Head of caudate nucleus (tissue), 42 donors: ENCODE measurements at regions not wholly inside any gene's neighbourhood (a gene's known extent, or its start where the extent isn't known, plus 50 kb on each side); places are given as distances from the start of the nearest gene placed in this dataset.
"Not testable (repeated sequence)": the region's sequence is repeated elsewhere in the genome, so short reads cannot be mapped to it uniquely, and the experiment has no call there.

ENCODE experiments used
- DNase-seq, 42 donors: peaks; one replicate each; pipeline versions ENCODE4 v3.0.0 to v3.0.0-alpha.2; 2020 to 2021; ENCODE audit warnings: mixed read lengths in 7 of 42
- intact Hi-C: fragments of 100-400 bp; cut with DNase I; formaldehyde crosslinking; loops from one replicate; pipeline ENCODE4 v1.15.0; 2022

DNA sequence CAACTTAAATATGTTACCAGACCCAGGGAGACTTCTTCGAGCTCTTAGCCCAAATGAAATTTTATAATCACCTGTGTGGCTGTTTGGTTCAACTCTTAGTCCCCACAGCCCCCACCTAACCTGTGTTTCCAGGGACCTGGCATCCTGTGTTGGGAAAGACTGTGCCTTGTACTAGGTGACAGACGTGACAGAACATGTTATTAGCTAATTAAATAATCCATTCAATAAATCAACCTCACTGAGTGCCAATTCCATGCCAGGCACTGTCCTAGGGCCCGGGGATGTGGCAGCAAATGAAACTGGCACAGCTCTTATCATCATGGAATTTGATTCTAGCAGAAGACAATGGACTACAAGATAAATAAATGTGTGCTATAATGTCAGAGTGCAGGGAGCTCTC, 431.9 kb downstream of the MIAT start:
- DNase-seq, result no peak
- intact Hi-C loops, result no loop called here

DNA sequence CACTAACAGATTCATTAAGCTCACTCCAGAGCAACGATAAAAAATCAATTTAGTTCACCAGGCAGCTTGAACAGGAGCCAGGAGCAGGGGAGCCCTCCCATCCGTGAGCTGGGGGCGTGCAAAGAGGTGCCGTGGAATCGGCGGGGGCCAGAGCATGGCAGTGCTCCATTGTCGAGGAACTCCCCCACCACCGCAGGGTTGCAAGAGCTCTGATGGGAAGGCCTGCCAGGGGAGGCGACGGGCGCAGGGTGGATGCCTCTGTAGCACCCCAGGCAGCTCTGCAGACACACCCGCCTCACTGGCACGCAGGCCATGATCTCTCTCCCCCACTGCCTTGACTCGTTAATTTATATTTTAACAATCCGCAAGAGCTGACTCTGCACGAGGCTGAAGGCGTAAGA, 433.2 kb downstream of the MIAT start:
- intact Hi-C loops, result no loop called here
- DNase-seq, result peak; percentile 59 to 96 (median 85)

DNA sequence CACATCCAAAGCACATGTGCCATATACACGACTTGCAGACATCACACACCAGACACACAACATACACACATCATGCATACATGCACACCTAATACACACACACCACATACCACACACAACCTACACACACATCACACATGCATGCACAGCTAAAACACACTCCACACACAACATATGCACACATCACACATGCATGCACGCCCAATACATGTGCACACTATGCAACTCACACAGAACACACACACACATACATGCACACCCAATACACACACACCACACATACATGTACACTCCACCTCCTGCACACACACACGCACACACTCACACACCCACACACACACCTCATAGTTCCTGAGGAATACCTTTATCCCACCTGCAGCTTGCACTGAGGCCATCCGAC, 436.0 kb downstream of the MIAT start:
- DNase-seq, result no peak
- intact Hi-C loops, result no loop called here

DNA sequence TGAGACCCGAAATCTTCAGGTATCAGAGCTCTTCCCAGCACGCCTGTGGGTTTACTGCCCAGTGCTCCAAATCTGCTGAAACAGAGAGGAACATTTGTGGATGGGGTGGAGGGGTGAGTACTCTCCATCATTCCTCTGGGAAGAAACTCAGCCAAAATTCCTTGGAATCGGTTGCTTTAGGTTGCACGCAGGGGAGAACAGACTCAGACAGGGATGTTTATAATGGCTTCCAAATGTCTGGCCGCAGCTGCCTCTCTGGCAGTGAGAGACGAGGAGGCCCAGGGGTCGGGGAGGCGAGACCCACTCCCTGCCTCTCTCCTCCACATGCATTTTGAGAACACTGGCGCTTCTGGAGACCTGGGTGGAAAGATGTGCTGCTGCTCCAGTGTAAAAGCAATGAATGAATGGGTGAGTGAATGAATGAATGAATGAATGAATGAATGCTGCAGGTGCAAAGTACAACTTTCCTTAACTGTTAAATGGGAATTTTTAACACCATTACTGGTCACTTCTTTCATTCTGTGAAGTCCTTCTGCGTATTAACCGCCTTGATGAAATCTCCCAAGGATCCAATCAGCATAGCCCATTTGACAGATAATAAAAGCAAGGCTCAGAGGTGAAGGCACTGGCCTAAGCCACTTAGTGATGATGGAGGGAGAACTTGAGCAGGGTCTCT, 437.4 kb downstream of the MIAT start:
- DNase-seq, result no peak
- intact Hi-C loops, result no loop called here

DNA sequence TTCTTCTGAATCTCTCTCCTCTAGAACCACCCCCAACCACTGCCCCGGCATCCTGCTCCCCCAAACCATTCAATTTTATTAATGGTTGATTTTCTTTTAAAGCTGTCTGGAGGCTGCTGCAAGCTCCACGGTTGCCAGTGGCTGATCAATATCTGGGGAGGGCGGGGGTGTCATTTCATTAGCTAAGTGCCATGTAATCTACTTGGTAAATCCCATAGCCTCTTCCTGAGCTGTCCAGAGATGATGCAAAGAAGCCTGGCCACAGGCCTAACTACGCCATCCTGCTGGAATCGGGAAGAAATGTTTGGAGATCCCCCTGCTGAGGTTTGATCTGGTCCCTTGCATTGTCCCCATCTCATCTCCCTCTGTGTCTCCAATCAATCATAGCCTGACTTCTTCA, 440.1 kb downstream of the MIAT start:
- no peak for DNase-seq
- intact Hi-C loops, result no loop called here

DNA sequence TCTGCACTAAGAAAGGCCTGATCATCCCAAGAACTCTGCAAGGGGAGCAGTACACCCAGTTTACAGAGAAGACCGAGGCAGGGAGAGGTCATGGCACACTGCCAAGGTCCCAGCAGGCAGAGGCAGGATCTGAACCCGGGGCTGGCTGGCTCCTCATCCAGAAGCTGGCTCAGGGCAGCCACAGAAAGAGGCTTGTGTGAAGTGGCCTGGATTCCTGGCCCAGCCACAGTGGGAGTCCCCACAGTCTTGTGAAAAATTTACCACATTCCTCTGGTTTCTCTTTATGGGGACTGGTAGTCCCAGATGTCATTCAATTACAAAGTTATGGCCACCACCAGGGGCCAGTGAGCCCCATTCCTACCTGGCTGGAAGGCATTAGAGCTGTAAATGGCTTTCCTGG, 440.5 kb downstream of the MIAT start:
- intact Hi-C loops, result no loop called here
- no peak for DNase-seq

DNA sequence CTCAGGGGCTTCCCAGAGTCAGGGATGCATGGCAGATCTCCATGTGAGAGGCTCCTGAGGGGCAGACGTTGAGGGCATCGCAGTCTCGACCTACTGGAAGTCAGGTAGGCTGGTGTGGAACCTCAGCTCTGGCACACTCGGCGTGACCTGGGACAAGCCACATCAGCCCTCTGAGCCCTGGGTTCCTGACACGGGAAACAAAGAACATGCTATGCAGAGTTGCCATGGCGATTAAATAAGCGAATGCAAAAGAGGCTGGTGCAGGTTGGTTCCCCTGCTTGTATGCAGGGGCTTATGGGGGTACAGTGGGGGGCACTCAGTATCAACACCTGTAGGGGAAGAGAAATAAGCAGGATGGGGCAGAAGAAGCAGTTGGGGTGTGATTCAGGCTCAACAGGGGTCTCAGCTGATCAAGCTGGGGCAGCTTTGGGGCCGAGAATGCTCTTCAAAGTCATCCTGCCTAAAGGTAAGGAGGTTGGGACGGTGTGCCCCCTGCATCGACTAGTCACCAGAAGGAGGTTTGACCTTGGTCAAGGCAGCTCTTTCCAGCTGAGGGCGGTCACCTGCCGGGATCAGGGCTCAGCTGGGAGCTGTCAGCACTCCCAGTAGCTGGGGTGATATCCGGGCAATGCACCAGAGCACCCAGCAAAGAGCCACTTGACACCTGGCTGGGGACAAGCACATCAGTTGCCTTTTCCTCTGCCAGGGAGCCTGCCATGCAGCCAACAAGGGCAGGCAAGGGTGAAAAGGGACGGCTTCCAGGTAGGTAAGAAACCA, 442.7 kb downstream of the MIAT start:
- peak in 4 of 42 donors; percentile 12 to 48 (median 17) for DNase-seq
- intact Hi-C loops, result no loop called here

DNA sequence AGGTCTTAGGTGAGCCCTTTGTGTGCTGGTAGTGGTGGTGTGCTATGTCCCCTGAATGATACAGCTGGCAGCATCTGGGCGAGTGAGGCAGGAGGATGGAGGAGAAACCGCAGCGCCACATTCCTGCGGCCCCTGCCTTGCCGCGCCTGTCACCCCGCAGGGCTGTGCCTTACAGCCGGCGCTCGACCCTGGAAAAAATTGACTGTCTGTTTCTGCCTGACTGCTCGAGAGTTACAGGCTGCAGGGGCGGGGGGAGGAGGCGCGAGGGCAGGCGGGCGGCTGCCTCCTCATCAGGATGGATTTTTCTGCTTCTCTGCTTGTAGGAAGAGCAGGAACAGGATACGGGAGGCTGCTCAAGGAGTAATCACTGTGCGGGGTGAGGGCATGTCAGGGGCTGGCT, 443.4 kb downstream of the MIAT start:
- DNase-seq, result peak in 37 of 42 donors; percentile 24 to 84 (median 57)
- intact Hi-C loops, result no loop called here

DNA sequence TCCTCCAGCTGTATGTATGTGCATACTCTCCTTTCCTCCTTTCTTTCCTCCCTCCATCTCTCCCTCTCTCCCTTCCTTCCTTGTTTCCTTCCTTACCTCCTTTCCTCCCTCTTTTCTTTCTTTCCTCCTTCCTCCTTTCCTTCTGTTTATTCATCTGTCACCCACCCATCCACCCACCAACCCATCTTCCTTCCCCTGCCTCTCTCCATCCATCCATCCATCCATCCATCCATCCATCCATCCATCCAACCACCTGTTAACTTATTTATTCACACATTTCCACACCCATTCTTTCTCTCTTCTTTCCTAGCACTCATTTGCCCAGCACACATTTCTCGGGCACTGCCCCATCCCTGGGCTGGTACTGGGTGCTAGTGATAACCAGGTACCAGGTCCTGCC, 443.9 kb downstream of the MIAT start:
- intact Hi-C loops, result no loop called here
- no peak for DNase-seq

DNA sequence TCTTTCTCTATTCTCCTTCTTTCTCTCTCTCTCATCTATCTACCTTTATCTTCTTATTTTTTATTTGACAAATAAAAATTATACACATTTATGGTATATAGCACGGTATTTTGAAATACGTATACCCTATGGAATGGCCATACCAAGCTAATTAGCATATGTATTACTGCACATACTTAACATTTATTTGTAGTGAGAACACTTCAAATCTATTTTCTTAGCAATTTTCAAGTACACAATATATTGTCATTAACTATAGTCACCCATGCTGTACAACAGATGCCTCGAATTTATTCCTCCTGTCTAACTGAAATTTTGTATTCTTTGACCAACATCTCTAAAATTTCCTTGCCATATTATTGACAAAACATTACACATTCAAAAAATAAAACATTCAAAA, 447.1 kb downstream of the MIAT start:
- no peak for DNase-seq
- intact Hi-C loops, result no loop called here

DNA sequence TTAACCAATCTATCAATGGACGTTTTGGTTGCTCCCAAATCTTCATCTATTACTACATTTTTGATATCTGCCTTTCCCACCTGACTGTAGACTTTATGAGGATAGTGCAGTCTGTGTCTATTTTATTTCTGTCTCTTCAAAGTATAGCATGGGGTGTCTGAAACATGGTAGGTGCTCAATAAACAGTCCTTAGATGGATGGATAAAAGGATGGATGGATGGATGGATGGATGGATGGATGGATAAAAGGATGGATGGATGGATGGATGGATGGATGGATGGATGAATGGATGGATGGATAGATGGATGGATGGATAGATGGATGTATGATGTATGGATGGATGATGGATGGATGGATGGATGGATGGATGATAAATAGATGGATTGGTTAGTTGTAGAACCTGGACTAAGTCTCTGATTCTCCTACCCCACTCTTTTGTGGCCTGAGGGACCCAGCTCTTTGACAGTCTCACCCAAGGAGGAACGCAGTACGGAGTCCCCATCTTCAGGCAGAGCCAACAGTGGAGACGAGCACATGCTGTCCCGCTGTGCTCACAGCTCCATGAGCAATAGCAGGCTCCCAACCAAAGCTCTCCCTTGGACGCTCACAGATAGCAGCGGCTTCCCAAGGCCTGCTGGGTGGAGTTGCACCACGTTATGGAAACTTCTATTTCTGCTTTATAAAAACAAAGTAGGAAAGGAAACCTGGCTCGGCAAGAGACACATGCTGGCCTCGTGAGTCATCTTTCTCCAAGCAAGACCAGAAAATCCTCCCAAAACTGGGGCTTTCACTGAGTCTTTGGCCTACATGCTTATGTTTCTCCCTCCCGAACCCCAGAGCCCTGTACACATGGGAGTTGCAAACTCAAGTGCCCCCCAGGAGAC, 448.0 kb downstream of the MIAT start:
- DNase-seq, result no peak
- intact Hi-C loops, result no loop called here

DNA sequence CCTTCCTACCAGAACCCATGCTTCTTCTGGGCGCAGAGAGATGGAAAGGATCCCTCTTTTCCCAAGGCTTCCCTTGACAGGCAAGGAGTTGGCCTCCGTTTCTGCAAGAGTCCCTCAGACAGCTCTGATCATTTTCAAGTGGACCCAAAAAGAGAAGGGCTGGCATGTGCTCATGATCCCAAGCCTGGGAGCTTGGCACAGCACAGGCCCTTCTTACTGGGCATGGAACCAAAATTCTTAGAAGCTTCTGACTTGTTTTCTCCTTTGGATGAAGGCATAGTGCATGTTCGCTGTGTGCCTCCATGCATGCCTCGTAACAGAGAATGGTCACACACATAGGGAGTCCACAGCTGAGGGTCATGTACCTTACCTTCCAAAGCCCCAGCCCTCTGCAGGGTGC, 449.6 kb downstream of the MIAT start:
- peak in 2 of 42 donors; percentile 14 to 17 for DNase-seq
- intact Hi-C loops, result no loop called here

DNA sequence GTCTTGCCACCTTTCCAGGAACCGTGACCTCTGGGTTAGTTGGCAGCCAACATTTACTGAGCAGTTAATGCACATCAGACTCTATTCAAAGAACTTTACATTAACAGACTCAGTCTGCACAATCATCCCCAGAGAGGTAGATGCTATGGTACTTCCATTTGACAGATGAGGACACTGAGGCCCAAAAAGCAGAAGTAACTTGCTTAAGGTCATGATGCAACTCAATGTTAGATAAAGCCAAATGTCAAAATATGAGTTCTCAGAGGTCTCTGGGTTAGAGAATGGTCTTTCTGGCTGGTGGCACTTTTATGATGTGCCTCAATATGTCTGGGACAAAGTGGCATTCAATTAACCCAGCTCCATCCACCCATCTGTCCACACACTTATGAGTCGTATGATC, 450.0 kb downstream of the MIAT start:
- no peak for DNase-seq
- intact Hi-C loops, result no loop called here

DNA sequence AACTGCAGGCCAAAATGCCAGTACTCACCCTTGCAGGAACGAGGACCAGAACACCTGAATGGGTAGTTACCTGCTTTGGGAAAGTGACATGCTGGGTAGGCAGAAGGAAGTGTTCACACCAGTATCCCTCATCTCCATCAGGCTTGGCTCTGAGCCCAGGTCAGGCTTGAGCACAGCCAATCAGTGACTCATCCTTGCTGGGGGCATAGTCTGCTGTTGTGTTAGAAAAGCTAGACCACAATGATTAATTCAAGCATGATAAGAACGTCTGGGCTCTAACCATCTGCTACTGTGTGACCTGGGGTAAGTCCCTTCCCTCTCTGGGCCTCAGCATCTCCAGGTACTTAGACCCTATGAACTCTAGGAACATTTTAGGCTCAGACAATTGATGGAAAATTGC, 450.4 kb downstream of the MIAT start:
- peak in 10 of 42 donors; percentile 9 to 69 (median 41) for DNase-seq
- intact Hi-C loops, result no loop called here

DNA sequence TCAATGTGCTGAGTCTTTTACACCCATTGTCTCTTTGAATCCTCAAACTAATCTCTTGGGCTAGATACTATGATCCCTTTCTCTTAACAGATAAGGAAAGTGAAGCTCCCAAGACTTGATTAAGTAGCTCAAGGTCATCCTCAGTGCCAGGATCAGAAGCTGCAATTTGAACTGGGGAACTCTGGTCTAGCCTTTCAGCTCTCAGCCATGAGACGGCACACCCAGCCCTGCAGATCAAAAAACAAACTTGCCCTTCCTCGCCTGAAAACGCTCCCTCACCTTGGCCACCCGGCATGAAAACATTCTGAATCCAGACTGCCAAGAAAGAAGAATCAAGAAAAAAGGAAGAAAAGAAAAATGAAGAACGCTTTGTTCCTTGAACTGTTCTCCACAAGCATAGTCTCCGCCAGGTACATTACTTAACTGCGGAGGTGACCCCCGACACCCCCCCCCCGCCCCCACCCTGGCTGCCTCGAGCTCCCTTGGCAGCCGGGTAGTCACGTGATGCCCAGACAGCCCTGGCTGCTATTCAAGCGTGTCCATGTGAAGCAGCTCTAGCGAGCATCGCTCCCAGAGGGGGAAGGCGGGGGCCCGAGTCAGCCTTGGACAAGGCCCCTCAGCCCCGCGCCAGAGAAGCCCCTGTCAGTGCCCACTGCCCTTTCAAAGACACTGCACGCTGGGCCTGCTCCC, 451.2 kb downstream of the MIAT start:
- intact Hi-C loops, result no loop called here
- DNase-seq, result peak in 17 of 42 donors; percentile 22 to 67 (median 50)

DNA sequence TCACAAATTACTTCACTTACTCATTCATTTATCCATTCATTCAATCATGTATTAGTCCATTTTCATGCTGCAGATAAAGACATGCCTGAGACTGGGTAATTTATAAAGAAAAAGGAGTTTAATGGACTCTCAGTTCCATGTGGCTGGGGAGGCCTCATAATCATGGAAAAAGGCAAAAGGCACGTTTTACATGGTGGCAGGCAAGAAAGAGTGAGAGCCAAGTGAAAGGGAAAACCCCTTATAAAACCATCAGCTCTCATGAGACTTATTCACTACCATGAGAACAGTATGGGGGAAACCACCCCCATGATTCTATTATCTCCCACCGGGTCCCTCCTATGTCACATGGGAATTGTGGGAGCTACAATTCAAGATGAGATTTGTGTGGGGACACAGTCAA, 452.0 kb downstream of the MIAT start:
- intact Hi-C loops, DNase-seq: not testable (repeated sequence)

DNA sequence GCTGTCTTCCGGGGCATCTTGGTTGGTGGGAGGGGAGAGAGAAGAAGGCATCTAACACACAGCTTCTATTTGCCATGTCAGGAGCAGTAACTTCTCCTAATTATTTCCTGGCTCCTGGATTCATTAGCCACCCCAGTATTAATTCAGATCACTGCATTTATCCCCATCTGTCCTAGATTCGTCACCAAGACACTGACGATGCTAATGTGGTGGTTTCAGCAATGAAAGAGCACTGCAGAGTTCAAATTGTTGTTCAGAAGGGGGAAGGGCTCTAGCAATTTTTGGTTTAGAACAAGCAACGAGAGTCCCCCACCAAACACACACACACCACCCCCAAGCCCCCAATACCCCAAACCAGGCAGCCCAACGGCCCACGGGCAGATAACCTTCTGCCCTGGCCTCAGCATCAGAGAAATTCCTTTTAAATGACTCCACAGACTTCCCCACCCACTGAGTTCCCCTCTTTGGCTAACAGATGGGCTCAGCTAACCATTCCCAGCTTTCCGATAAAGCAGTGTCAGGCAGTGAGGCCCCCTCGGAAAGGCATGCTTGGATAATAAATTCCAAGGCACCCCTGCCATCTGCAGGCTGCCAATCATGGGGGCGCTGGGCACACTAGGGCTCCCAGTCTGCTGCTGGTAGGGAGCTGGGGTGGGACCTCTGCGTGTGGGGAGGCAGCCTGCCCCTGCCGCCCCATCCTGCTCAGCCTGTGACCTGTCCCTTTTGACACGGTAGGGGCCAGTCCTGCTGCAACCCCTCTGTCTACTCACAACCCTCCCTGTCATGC, 453.5 kb downstream of the MIAT start:
- DNase-seq, result no peak

DNA sequence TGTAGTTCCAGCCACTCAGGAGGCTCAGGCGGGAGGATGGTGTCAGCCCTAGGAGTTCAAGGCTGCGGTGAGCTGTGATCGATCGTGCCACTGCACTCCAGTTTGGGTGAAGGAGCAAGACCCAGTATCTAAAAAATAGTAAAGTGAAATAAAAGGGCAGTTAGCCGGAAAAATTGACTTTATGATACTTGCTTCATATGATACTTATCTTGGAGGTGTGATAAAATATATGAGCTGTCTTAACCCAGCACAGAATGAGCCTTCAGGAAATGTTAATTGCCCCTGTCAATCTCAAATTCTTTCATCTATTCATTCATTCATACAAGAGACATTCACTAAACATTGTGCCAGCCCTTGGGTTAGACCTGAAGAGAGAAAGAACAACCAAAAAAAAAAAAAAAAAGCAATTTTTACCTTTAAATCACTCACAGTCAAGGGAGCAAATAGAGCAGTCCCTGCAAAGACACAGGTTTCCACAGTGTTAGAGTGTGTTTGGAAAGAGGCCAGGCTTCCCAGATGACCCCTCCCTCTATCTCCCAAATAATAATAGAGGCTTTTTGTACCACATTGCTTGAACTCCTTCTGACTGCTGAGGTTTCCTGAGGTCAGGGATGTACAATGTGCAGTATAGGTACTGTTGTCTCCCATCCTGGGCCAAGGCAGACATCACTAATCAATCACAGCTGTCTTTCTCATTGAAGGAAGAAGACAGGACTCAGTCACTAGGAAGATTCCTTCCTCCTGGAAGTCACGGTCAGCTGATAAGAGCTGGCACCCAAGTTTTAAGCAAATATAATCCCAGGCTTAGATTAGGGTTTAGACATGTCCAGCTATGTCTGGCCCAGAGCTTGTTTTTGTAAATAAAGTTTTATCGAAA, 454.6 kb downstream of the MIAT start:
- intact Hi-C loops, result no loop called here
- no peak for DNase-seq

More for the DNA sequence above, 453.5 kb downstream of the MIAT start:
- intact Hi-C loops, result no loop called here
